HEK293 (cell line): ENCODE measurements at regions not wholly inside any gene's neighbourhood (a gene's known extent, or its start where the extent isn't known, plus 50 kb on each side); places are given as distances from the start of the nearest gene placed in this dataset.

Experiments
- CTCF ChIA-PET: fragments of 350-600 bp; formaldehyde crosslinking; extraction: SDS; loops from one replicate; lab custom pipeline; 2021; ENCODE audit warnings: antibody characterized with exemption; lab: Yijun Ruan, JAX
- POLR2A ChIA-PET: fragments of 300-600 bp; formaldehyde crosslinking; extraction: SDS; loops from one replicate; lab custom pipeline; 2020; ENCODE audit warnings: antibody characterized with exemption, inconsistent platforms; lab: Yijun Ruan, JAX
- H3K27ac ChIP-seq: fragments of 200-500 bp; sonication (Bioruptor generic); 2 replicates; pipeline ENCODE4 v1.5.1; 2014; ENCODE audit warnings: low read depth, low read length, control low read depth, inconsistent platforms; ENCODE audit errors: extremely low read depth
- H3K36me3 ChIP-seq, 2 experiments: fragments of 200-500 bp in 1 of 2; sonication (Bioruptor generic) in 1 of 2; 1 replicate in 1 of 2; 2 replicates in 1 of 2; pipeline ENCODE4 v1.5.1; 2014 to 2017; ENCODE audit warnings: inconsistent platforms in 2 of 2, low read length in 2 of 2; ENCODE audit not compliant: control insufficient read depth in 2 of 2, insufficient read depth in 1 of 2
- H3K4me1 ChIP-seq: fragments of 200-500 bp; sonication (Bioruptor generic); 2 replicates; pipeline ENCODE4 v1.5.1; 2014; ENCODE audit warnings: mild to moderate bottlenecking, low read length, inconsistent platforms; ENCODE audit not compliant: control insufficient read depth, insufficient read depth
- H3K4me3 ChIP-seq: 2 replicates; pipeline ENCODE4 v1.5.1; 2011; ENCODE audit warnings: low read depth, mild to moderate bottlenecking, control low read depth, low read length, moderate library complexity
- H3K9me3 ChIP-seq: fragments of 200-500 bp; sonication (Bioruptor generic); 2 replicates; pipeline ENCODE4 v1.5.1; 2014; ENCODE audit warnings: low read depth, low read length, inconsistent platforms; ENCODE audit not compliant: control insufficient read depth, insufficient read depth
- BCL11B ChIP-seq: fragments of 450-650 bp; formaldehyde crosslinking; IDR thresholded peaks from 2 replicates; pipeline ENCODE4 v1.5.1; 2016; ENCODE audit warnings: low read depth, missing biosample characterization, missing genetic modification characterization
- EGR2 ChIP-seq: fragments of 450-650 bp; formaldehyde crosslinking; IDR thresholded peaks from 2 replicates; pipeline ENCODE4 v1.5.1; 2016; ENCODE audit warnings: low read depth, missing biosample characterization, missing genetic modification characterization
- GLIS2 ChIP-seq: fragments of 450-650 bp; formaldehyde crosslinking; IDR thresholded peaks from 2 replicates; pipeline ENCODE4 v1.5.1; 2016; ENCODE audit warnings: missing biosample characterization, missing genetic modification characterization
- HOXD13 ChIP-seq: sonication (generic); formaldehyde crosslinking; IDR thresholded peaks from 2 replicates; pipeline ENCODE4 v1.8.0; 2022; ENCODE audit warnings: missing genetic modification reagents, borderline replicate concordance
- SETDB1 ChIP-seq: IDR thresholded peaks from one replicate; pipeline ENCODE4 v1.6.1; 2017; ENCODE audit warnings: mild to moderate bottlenecking, low read length, moderate library complexity, mixed read lengths; ENCODE audit not compliant: insufficient read length
- SP3 ChIP-seq: fragments of 450-650 bp; formaldehyde crosslinking; IDR thresholded peaks from 2 replicates; pipeline ENCODE4 v1.5.1; 2016; ENCODE audit warnings: missing biosample characterization, missing genetic modification characterization
- ZNF2 ChIP-seq: fragments of 450-650 bp; formaldehyde crosslinking; IDR thresholded peaks from 2 replicates; pipeline ENCODE4 v1.5.1; 2016; ENCODE audit warnings: missing biosample characterization, missing genetic modification characterization
- ZNF23 ChIP-seq: fragments of 450-650 bp; formaldehyde crosslinking; IDR thresholded peaks from 2 replicates; pipeline ENCODE4 v1.5.1; 2016; ENCODE audit warnings: missing biosample characterization, missing genetic modification characterization, borderline replicate concordance
- ZNF266 ChIP-seq: fragments of 450-650 bp; formaldehyde crosslinking; IDR thresholded peaks from 2 replicates; pipeline ENCODE4 v1.5.1; 2016; ENCODE audit warnings: missing biosample characterization, missing genetic modification characterization, low read depth
- ZNF324 ChIP-seq: fragments of 450-650 bp; formaldehyde crosslinking; IDR thresholded peaks from 2 replicates; pipeline ENCODE4 v1.5.1; 2016; ENCODE audit warnings: missing biosample characterization, missing genetic modification characterization
- ZNF423 ChIP-seq: fragments of 450-650 bp; formaldehyde crosslinking; IDR thresholded peaks from 2 replicates; pipeline ENCODE4 v1.5.1; 2016; ENCODE audit warnings: missing biosample characterization, missing genetic modification characterization
- ZNF48 ChIP-seq: fragments of 450-650 bp; formaldehyde crosslinking; IDR thresholded peaks from 2 replicates; pipeline ENCODE4 v1.5.1; 2016; ENCODE audit warnings: missing biosample characterization, missing genetic modification characterization
- ZNF501 ChIP-seq: fragments of 450-650 bp; formaldehyde crosslinking; IDR thresholded peaks from 2 replicates; pipeline ENCODE4 v1.5.1; 2016; ENCODE audit warnings: missing biosample characterization, missing genetic modification characterization
- ZNF514 ChIP-seq: fragments of 450-650 bp; formaldehyde crosslinking; IDR thresholded peaks from 2 replicates; pipeline ENCODE4 v1.5.1; 2016; ENCODE audit warnings: missing biosample characterization, missing genetic modification characterization
- ZNF549 ChIP-seq: fragments of 450-650 bp; IDR thresholded peaks from 2 replicates; pipeline ENCODE4 v1.5.1; 2018; ENCODE audit warnings: missing biosample characterization, missing genetic modification characterization, mild to moderate bottlenecking, inconsistent platforms, moderate library complexity
- ZNF571 ChIP-seq: fragments of 450-650 bp; formaldehyde crosslinking; IDR thresholded peaks from 2 replicates; pipeline ENCODE4 v1.5.0; 2017; ENCODE audit warnings: missing biosample characterization, missing genetic modification characterization
- ZNF670 ChIP-seq: fragments of 450-650 bp; formaldehyde crosslinking; IDR thresholded peaks from 2 replicates; pipeline ENCODE4 v1.5.1; 2016; ENCODE audit warnings: missing biosample characterization, missing genetic modification characterization, low read depth
- ZNF776 ChIP-seq: fragments of 450-650 bp; formaldehyde crosslinking; IDR thresholded peaks from 2 replicates; pipeline ENCODE4 v1.5.0; 2017; ENCODE audit warnings: missing biosample characterization, missing genetic modification characterization, borderline replicate concordance
- ZNF843 ChIP-seq: fragments of 450-650 bp; formaldehyde crosslinking; IDR thresholded peaks from 2 replicates; pipeline ENCODE4 v1.5.1; 2016; ENCODE audit warnings: missing biosample characterization, missing genetic modification characterization
- TF ChIP-seq, protein P1 (sequence below): fragments of 450-650 bp; formaldehyde crosslinking; IDR thresholded peaks from 2 replicates; pipeline ENCODE4 v1.5.1; 2016; ENCODE audit warnings: missing biosample characterization, missing genetic modification characterization

GRCh38 chr6:151705993-151706733 is 101.3 kb upstream of the ESR1 start:
- no peaks in the 10 kb centered on the region for H3K4me1 ChIP-seq
- no peak overlapping the region for H3K27ac ChIP-seq
- POLR2A ChIA-PET, result no interaction called here
- H3K4me3 ChIP-seq, result no peak overlapping the region
- no peaks in the 10 kb centered on the region for H3K9me3 ChIP-seq
- no peaks in the 10 kb centered on the region for H3K36me3 ChIP-seq
- TF ChIP-seq BCL11B (tag by site-specific recombination) (no peak), ZNF423 (tag by site-specific recombination) (no peak), ZNF324 (tag by site-specific recombination) (no peak), ZNF843 (tag by site-specific recombination) (no peak), HOXD13 (CRISPR knock-in tag) (no peak), EGR2 (tag by site-specific recombination) (no peak), ZNF266 (tag by site-specific recombination) (no peak), GLIS2 (tag by site-specific recombination) (no peak), SP3 (tag by site-specific recombination) (no peak), ZNF501 (tag by site-specific recombination) (no peak), ZNF549 (tag by site-specific recombination) (no peak)
- CTCF ChIA-PET, result interaction anchor here (0.5 to 0.8 kb wide), 3 partner anchors 9 to 313 kb away, joined by 3 to 6 read pairs (median 4); no protein-coding TSS in a partner anchor

DNA sequence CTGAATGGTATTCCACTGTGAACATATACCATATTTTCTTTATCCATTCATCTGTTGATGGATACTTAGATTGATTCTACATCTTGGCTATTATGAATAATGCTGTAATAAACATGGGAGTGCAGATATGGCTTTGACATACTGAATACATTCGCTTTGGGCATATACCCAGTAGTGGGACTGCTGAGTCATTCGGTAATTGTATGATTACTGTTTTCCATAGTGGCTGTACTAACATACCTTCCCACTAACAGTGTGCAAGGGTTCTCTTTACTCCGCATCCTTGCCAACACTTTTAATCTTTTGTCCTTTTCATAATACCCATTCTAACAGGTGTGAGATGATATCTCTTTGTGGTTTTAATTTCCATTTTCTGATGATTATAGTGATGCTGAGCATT is 98.2 kb upstream of the ESR1 start:
- Histone ChIP-seq H3K27ac (no peak overlapping the region), H3K4me3 (no peak overlapping the region), H3K4me1 (no peaks in the 10 kb centered on the region), H3K36me3 (no peaks in the 10 kb centered on the region), H3K9me3 (no peaks in the 10 kb centered on the region)
- POLR2A ChIA-PET, result no interaction called here
- CTCF ChIA-PET, result no interaction called here
- TF ChIP-seq ZNF514 (tag by site-specific recombination), result no peak

GRCh38 chr6:151716526-151716932 is 91.0 kb upstream of the ESR1 start:
- CTCF ChIA-PET, result interaction anchor here (0.7 kb wide), 1 partner anchor 91 kb away, joined by 3 read pairs; the partner anchor contains the start of gene ESR1
- Histone ChIP-seq H3K36me3 (no peaks in the 10 kb centered on the region), H3K9me3 (no peaks in the 10 kb centered on the region)
- TF ChIP-seq ZNF48, result no peak
- peak; percentile 54 for TF ChIP-seq SETDB1
- TF ChIP-seq, protein P1, sequence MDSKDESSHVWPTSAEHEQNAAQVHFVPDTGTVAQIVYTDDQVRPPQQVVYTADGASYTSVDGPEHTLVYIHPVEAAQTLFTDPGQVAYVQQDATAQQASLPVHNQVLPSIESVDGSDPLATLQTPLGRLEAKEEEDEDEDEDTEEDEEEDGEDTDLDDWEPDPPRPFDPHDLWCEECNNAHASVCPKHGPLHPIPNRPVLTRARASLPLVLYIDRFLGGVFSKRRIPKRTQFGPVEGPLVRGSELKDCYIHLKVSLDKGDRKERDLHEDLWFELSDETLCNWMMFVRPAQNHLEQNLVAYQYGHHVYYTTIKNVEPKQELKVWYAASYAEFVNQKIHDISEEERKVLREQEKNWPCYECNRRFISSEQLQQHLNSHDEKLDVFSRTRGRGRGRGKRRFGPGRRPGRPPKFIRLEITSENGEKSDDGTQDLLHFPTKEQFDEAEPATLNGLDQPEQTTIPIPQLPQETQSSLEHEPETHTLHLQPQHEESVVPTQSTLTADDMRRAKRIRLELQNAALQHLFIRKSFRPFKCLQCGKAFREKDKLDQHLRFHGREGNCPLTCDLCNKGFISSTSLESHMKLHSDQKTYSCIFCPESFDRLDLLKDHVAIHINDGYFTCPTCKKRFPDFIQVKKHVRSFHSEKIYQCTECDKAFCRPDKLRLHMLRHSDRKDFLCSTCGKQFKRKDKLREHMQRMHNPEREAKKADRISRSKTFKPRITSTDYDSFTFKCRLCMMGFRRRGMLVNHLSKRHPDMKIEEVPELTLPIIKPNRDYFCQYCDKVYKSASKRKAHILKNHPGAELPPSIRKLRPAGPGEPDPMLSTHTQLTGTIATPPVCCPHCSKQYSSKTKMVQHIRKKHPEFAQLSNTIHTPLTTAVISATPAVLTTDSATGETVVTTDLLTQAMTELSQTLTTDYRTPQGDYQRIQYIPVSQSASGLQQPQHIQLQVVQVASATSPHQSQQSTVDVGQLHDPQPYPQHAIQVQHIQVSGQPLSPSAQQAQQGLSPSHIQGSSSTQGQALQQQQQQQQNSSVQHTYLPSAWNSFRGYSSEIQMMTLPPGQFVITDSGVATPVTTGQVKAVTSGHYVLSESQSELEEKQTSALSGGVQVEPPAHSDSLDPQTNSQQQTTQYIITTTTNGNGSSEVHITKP (tag by site-specific recombination), result peak; percentile 23; the same call in 1 of the 2 replicates
- TF ChIP-seq, all 188 proteins: peak for 2
- POLR2A ChIA-PET, result no interaction called here
- Histone ChIP-seq H3K4me1 (no peaks in the 10 kb centered on the region), H3K4me3 (no peak overlapping the region), H3K27ac (no peak overlapping the region)

DNA sequence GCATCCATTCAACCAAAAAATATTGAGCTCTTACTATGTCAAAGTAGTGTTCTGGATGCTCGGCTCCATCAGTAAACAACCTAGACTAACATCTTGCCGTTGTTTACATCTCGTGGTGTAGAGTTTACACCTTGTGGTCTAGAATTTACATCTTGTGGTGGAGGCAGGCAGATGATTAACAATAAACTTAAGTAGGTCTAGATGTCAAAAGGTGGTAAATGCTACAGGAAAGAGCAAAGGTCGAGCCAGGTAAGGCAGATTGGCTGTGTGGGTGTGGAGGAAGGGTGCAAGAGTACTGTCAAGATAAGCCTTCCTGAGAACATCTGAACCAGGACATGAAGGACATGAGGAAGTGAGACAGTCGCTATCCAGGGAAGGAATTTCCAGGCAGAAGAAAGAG is 88.4 kb upstream of the ESR1 start:
- Histone ChIP-seq H3K9me3 (no peaks in the 10 kb centered on the region), H3K27ac (no peak overlapping the region), H3K4me1 (no peaks in the 10 kb centered on the region), H3K36me3 (no peaks in the 10 kb centered on the region), H3K4me3 (no peak overlapping the region)
- ChIA-PET POLR2A (no interaction called here), CTCF (no interaction called here)
- no peak for TF ChIP-seq ZNF23 (tag by site-specific recombination)
- no peak for TF ChIP-seq ZNF2
- no peak for TF ChIP-seq ZNF776 (tag by site-specific recombination)
- TF ChIP-seq, protein P1 (tag by site-specific recombination), result no peak
- TF ChIP-seq ZNF670 (tag by site-specific recombination), result no peak
- TF ChIP-seq ZNF571, result no peak
